ENCODE measurements at regions not wholly inside any gene's neighbourhood (a gene's known extent, or its start where the extent isn't known, plus 50 kb on each side); places are given as distances from the start of the nearest gene placed in this dataset.
"Not testable (repeated sequence)": the region's sequence is repeated elsewhere in the genome, so short reads cannot be mapped to it uniquely, and the experiment has no call there.

DNA sequence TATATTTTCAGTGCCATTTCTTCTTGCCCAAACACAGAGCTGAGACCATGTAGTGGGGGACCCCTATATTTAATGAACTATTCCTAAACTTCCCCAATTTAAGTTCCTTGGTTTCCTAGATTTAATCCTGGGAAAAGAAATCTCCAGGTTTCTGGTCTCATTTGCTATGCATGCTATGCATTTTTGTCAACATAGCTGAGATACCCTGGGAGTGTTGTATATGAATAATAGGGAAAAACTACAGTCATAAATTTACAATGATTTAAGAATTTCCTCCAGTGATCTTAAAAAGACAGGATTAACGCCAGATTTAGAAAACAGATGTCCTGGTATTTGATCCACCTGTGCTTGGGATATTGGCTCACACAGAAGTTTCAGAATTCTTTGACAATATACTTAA is 136.8 kb upstream of the RAPGEF2 start:
- TF ChIP-seq, protein P1, sequence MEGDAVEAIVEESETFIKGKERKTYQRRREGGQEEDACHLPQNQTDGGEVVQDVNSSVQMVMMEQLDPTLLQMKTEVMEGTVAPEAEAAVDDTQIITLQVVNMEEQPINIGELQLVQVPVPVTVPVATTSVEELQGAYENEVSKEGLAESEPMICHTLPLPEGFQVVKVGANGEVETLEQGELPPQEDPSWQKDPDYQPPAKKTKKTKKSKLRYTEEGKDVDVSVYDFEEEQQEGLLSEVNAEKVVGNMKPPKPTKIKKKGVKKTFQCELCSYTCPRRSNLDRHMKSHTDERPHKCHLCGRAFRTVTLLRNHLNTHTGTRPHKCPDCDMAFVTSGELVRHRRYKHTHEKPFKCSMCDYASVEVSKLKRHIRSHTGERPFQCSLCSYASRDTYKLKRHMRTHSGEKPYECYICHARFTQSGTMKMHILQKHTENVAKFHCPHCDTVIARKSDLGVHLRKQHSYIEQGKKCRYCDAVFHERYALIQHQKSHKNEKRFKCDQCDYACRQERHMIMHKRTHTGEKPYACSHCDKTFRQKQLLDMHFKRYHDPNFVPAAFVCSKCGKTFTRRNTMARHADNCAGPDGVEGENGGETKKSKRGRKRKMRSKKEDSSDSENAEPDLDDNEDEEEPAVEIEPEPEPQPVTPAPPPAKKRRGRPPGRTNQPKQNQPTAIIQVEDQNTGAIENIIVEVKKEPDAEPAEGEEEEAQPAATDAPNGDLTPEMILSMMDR (IDR thresholded peaks at IDR 0.05), result no peak
- Histone ChIP-seq H3K36me3 (no peaks in the 10 kb centered on the region), H3K9me3 (no peaks in the 10 kb centered on the region), H3K4me1 (no peaks in the 10 kb centered on the region), H3K27me3 (no peaks in the 10 kb centered on the region), H3K27ac (no peak overlapping the region), H3K4me3 (no peak overlapping the region)
- intact Hi-C loops (cut with DNase I), result no loop called here
- ATAC-seq (no peak), DNase-seq (no peak)

DNA sequence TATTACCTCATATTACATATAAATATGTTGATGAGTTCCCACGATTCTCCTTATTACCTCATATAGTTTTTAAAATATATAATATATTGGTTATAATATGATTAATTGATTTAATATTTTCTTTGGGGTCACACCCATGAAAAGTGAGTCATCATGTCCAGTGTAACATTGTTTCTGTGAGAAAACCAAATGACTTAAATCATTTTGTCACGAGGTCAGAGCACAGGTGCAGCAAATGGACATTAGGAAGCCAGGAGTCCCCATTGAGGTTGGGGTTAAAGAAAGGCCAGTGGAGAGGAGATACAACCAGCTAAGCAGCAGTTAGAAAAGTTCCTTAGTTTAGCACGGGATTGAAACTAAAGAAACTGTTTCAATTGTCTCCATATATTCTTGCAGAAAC is 133.9 kb upstream of the RAPGEF2 start:
- ATAC-seq, result no peak

DNA sequence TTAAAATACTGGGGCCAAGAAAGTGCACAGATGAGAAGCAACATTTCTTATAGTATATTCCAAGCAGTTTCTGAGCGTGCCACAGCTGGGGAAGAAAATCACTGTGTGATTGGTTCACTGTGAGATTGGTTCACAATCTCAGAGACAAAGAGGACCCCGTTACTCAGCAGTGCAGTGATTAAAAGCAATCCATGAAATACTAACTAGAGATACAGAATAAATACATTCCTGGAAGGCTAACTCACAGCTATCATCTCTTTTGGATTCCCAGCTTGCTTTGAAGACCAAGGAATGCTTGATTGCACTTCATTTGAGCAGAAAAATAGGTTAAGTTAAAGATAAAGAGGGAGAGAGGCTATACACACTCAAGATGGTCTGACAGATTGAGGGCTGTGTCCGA is 132.1 kb upstream of the RAPGEF2 start:
- no peaks in the 10 kb centered on the region for H3K9me3 ChIP-seq
- intact Hi-C loops (cut with DNase I), result no loop called here
- no peak overlapping the region for H3K27ac ChIP-seq
- no peaks in the 10 kb centered on the region for H3K27me3 ChIP-seq
- ATAC-seq (no peak), DNase-seq (no peak)
- H3K4me1 ChIP-seq, result no peaks in the 10 kb centered on the region
- no peak overlapping the region for H3K4me3 ChIP-seq
- TF ChIP-seq, protein P1 (IDR thresholded peaks at IDR 0.05), result no peak
- no peaks in the 10 kb centered on the region for H3K36me3 ChIP-seq

More for the DNA sequence above, 133.9 kb upstream of the RAPGEF2 start:
- TF ChIP-seq, protein P1 (IDR thresholded peaks at IDR 0.05), result no peak
- Histone ChIP-seq H3K4me1 (no peaks in the 10 kb centered on the region), H3K9me3 (no peaks in the 10 kb centered on the region), H3K4me3 (no peak overlapping the region), H3K27ac (no peak overlapping the region), H3K36me3 (no peaks in the 10 kb centered on the region), H3K27me3 (no peaks in the 10 kb centered on the region)
- intact Hi-C loops (cut with DNase I), result no loop called here
- no peak for DNase-seq

DNA sequence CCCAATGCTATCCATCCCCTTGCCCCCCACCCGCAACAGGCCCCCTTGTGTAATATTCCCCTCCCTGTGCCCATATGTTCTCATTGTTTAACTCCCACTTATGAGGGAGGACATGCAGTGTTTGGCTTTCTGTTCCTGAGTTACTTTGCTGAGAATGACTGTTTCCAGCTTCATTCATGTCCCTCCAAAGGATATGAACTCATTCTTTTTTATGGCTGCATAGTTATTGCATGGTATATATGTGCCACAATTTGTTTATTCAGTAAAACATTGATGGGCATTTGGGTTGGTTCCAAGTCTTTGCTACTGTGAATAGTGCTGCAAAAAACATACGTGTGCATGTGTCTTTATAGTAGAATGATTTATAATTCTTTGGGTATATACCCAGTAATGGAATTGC is 128.4 kb upstream of the RAPGEF2 start:
- H3K4me3 ChIP-seq; intact Hi-C loops (cut with DNase I); H3K36me3 ChIP-seq; H3K27ac ChIP-seq; H3K27me3 ChIP-seq; ATAC-seq; DNase-seq; H3K9me3 ChIP-seq; H3K4me1 ChIP-seq: not testable (repeated sequence)

DNA sequence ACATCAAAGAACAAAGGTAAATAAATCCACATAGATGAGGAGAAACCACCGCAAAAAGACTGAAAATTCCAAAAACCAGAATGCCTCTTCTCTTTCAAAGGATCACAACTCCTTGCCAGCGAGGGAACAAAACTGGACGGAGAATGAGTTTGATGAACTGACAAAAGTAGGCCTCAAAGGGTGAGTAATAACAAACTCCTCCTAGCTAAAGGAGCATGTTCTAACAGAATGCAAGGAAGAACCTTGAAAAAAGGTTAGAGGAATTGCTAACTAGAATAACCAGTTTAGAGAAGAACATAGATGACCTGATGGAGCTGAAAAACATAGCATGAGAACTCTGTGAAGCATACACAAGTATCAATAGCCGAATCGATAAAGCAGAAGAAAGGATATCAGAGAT is 122.2 kb upstream of the RAPGEF2 start:
- H3K9me3 ChIP-seq; H3K27ac ChIP-seq; H3K4me1 ChIP-seq; H3K27me3 ChIP-seq; DNase-seq; ATAC-seq; H3K36me3 ChIP-seq; intact Hi-C loops (cut with DNase I); H3K4me3 ChIP-seq: not testable (repeated sequence)

DNA sequence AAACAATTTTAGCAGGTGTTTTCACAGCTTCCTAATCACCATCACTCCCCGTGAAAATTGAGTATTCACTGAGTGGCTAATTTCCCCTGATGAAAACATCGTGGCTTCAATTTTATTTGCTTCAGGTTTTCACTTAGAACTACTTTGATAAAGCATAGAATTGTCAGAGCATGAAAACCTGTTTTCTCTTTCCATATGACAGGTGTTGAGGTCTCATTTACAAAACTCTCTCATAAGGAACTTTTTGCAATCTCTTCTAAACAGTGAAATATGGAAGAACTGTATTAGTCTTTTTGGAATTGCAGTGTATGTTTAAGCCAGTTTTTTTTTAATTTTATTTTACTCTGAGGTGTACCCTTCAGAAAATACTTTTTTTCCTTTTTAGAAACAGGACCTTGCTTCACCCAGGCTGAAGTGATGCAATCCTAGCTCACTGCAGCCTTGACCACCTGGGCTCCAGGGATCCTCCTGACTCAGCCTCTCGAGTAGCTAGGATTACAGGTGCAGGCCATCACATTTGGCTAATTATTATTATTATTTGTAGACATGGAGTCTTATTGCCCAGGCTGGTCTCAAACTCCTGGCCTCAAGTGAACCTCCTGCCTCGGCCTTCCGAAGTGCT is 111.2 kb upstream of the RAPGEF2 start:
- H3K4me1 ChIP-seq, result no peaks in the 10 kb centered on the region
- DNase-seq, result no peak
- H3K27me3 ChIP-seq, result no peaks in the 10 kb centered on the region
- no peak overlapping the region for H3K27ac ChIP-seq
- TF ChIP-seq, protein P1 (IDR thresholded peaks at IDR 0.05), result no peak
- intact Hi-C loops (cut with DNase I), result no loop called here
- no peaks in the 10 kb centered on the region for H3K9me3 ChIP-seq
- ATAC-seq, result no peak
- H3K4me3 ChIP-seq, result no peak overlapping the region
- no peaks in the 10 kb centered on the region for H3K36me3 ChIP-seq

DNA sequence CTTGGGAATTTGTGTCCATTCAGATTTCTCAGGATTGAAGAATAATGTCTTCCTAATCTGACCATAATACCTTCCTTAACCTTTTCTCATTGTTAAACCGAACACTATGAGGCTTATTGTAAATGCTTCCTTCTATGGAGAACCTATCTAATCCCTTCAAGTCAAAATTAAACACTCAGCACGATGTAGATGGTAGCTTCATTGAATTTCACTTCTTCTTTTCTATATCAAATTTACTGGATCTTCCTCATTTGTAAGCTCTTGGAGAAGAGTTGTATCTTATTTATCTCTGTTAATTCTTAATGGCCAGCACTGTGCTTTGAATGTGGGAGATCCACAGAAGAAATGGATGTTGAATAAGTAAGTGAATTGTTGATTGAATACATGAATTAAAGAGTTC is 109.0 kb upstream of the RAPGEF2 start:
- H3K4me1 ChIP-seq, result no peaks in the 10 kb centered on the region
- no peak overlapping the region for H3K27ac ChIP-seq
- no peaks in the 10 kb centered on the region for H3K9me3 ChIP-seq
- H3K27me3 ChIP-seq, result no peaks in the 10 kb centered on the region
- DNase-seq (no peak), ATAC-seq (no peak)
- H3K36me3 ChIP-seq, result no peaks in the 10 kb centered on the region
- TF ChIP-seq, protein P1 (IDR thresholded peaks at IDR 0.05), result no peak
- intact Hi-C loops (cut with DNase I), result no loop called here
- H3K4me3 ChIP-seq, result no peak overlapping the region
